ENCODE measurements at regions not wholly inside any gene's neighbourhood (a gene's known extent, or its start where the extent isn't known, plus 50 kb on each side); places are given as distances from the start of the nearest gene placed in this dataset.
"Not testable (repeated sequence)": the region's sequence is repeated elsewhere in the genome, so short reads cannot be mapped to it uniquely, and the experiment has no call there.

DNA sequence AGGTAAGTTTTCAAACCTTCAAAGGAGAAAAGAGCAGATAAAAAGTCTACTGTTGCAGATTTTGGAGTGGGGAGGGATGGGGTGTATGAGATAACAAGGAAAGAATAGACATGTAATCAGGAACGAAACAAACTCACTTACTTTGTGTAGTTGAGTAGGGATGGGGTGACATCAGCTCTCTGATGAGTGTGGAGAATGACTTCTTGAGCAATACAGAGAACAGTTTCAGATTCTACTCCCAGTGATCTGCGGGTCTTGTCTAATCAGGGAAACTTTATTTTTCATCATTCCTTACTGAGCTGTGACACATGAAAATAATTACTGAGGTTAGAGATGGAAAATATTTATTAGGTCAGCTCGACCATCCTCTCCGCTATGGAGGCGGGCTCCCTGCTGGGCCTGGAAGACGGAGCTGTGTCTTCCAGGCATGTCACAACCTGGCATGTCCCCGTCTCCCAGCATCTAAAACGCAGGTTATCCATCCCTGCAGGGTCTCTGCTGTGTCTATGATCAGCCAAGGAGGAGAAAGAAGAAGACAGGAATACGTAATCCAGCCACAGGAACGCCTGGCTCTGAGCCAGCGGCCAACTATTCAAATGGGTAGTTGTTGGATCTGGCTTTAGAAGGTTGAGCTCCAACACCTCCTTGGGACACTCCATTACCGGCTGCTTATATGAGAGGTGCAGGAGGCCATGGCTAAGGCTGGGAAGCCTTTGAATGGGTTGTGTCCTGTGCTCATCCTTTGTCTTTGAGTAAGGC is 99.0 kb upstream of the SATB2 start:
- no peak for DNase-seq

DNA sequence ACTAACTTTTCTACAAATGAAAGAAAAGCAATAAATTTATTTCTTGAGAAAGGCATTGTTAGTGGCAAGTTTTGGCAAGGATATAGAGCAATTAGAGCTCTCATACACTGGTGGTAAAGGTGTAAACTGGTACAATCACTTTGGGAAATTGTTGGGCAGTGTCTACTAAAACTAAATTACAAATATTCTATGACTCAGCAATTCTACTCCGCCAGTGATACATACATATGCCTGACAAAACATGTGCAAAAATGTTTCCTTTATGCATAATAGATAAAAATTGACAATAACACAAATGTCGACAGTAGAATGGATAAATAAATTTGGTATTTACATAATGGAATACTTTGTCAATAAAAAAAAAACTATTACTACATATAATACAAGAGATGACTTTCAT is 96.3 kb upstream of the SATB2 start:
- no peak for DNase-seq

DNA sequence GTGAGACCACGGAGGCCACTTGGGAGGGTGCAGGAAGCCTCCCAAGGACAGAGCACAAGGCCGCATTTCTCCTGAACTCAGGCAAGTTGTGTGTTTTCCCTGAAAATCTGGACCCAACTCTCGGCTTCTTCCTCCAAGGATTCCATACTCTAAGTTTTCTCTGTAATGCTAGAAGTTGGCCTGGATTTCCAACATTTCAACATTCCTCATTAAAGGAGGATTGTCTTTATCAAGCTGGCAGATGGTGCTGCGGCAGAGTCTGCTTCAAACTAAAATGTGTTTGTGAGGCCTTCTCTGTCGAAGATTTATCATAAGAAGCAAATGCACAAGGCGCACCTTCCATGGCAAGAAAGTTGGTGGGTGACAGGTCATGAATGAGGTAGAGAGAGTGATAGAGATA is 94.4 kb upstream of the SATB2 start:
- DNase-seq = no peak

DNA sequence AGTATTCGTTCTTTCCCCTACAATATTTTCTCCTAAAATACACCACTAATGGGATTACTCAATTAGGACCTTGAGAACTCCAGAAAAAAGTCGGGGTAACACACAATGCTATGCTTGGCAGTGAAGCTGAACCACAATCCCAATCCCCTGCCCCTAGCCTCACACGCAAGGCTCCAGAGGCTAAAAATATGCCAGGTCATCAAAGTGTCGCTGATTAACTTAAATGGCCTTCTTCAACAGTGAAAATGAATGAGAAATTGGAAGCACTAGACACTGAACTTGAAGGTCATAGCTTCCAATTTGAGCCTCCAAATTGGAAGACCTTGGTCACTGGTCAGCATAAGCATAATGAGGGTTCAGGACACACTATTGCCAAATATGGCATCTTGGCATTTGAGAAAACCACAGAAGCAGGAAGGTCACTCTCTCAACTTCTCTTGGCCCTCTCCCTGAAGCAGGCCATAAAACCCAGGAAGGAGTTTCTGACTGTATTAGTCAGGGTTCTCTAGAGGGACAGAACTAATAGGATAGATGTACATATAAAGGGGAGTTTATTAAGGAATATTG is 86.0 kb upstream of the SATB2 start:
- no peak for DNase-seq

DNA sequence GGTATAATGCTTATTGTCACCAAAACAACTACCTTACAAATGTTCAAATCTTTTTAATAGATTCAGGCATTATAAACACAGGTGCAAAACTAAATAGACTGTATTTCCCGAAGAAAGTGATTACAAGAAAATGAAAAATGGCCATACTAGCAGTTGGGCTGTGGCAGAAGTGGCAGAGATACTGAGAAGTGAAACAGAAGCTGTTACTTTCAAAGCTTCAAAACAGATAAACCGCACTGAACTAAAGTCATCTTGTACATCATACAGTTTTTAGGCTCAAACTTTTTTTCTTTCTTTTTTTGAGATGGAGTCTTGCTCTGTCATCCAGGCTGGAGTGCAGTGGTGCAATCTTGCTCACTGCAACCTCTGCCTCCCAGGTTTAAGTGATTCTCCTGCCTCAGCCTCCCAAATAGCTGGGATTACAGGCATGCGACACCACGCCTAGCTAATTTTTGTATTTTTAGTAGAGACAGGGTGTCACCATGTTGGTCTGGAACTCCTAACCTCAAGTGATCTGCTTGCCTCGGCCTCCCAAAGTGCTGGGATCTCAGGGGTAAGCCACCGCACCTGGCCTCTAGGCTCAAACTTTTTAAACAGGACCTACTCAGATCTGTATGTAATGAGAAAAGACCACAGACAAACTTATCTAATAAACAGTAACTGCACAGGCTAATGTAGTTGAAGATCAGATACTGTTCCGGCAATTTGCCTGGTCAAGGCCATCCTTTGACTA is 77.9 kb upstream of the SATB2 start:
- no peak for DNase-seq

DNA sequence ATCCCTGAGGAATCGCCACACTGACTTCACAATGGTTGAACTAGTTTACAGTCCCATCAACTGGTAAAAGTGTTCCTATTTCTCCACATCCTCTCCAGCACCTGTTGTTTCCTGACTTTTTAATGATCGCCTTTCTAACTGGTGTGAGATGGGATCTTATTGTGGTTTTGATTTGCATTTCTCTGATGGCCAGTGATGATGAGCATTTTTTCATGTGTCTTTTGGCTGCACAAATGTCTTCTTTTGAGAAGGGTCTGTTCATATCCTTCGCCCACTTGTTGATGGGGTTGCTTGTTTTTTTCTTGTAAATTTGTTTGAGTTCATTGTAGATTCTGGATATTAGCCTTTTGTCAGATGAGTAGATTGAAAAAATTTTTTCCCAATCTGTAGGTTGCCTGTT is 76.1 kb upstream of the SATB2 start:
- DNase-seq = not testable (repeated sequence)

DNA sequence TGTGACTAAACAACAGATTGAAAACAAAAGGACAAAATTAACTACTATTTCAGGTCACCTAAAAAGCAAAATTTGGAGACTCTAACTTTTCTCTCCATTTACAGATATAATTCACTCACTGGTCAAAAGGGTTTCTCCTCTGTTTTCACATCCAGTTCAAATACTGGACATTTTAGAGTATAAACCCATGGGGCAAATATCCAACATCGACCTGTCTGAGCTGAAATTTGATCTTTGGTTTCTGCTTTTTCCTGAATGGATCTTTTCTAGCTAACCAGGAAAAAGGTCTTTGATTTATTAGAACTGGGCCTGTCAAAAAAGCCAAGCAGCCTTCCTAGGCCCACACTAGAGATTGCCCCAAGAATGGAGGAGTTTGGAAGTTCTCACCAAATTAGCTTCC is 69.3 kb upstream of the SATB2 start:
- DNase-seq = no peak

DNA sequence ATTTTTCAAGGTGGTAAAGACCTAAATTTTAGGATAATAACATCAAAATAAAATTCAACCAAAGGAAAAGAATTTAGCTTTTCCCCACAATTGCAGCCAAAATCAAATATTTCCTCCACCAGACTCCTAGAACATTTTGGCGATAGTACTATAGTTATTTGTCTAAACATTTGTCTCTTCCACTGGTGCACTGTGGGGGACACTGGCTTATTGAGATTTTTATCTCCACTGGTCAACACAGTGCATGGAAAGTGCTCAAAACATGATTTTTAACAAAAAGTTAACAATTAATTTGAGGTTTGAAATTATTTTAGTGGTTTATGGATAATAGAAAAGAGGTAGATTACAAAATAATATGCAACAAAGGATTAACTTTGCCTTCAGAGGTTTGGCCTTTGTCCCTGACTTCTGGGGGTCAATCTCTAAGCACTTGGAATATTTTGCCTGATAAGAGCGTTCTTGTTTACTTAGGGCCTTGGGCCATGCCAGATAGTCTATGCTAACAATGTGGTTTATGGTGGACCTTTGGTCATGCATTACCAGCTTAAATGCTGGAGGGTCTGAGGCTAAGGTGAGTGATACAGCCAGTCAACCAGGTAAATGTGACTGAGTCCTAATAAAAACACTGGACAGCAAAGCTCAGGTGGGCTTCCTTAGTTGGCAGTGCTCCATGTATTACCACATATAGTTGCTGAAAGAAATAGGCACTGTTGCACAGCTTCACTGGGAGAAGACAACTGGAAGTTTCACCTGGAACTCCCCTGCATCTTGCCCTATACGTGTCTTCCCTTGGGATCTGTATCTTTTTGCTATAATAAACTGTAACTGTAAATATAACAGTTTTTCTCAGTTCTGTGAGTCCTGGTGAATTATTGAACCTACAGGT is 67.2 kb upstream of the SATB2 start:
- no peak for DNase-seq

DNA sequence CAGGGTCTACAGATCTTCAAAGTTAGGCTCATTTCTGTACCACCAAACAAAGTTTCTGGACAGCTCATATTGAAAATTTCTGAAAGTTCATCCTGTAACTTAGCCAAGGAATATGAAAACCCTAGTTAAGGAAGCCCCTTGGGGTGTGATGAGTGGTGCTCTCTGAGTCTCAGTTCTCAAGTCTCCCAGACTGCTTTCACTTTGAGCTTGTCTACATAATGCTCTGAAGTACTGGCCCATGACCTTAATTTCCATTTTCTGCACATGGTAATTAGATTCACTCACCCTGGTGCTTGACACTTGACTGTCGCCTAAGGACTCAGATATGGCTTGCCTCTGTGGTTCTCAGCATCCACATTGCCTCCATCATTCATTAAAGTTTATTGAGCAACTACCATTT is 51.7 kb upstream of the SATB2 start:
- DNase-seq = no peak
